ENCODE measurements at regions not wholly inside any gene's neighbourhood (a gene's known extent, or its start where the extent isn't known, plus 50 kb on each side); places are given as distances from the start of the nearest gene placed in this dataset.
"Not testable (repeated sequence)": the region's sequence is repeated elsewhere in the genome, so short reads cannot be mapped to it uniquely, and the experiment has no call there.

DNA sequence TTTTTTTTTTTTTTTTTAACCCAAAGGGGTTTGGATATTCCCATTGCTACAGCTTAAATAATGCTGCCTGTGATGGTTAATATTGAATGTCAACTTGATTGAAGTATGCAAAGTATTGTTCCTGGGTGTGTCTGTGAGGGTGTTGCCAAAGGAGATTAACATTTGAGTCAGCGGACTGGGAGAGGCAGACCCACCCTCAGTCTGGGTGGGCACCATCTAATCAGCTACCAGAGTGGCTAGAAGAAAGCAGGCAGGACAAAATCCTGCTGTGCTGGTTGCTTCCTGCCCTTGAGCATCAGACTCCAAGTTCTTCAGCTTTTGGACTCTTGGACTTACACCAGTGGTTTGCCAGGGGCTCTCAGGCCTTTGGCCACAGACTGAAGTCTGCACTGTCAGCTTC lies 106.8 kb upstream of the RBMS1 start:
- DNase-seq (ENCODE audit: low spot score in 2 of 2); in situ Hi-C loops (cut with MboI; ENCODE audit: low sequenced_read_pairs); H3K27me3 ChIP-seq (ENCODE audit: low read depth); H3K9me3 ChIP-seq; H3K4me3 ChIP-seq; H3K36me3 ChIP-seq (replicated peaks); H3K4me1 ChIP-seq: not testable (repeated sequence)

DNA sequence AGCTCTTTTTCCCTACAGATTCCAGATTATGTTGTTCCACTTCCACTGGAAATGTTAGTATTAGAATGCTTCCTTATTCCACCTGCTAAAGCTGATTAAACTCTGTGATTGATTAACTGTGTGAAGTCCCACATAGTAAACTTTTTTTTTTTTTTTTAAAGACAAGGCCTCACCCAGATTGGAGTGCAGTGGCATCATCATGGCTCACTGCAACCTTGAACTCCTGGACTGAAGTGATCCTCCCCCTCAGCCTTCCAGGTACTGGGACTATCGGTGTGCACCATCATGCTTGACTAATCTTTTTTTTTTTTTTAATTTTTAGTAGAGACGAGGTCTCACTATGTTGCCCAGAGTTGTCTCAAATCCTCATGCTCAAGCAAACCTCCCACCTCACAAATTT lies 108.5 kb upstream of the RBMS1 start:
- in situ Hi-C loops (cut with MboI; ENCODE audit: low sequenced_read_pairs): no loop called here

DNA sequence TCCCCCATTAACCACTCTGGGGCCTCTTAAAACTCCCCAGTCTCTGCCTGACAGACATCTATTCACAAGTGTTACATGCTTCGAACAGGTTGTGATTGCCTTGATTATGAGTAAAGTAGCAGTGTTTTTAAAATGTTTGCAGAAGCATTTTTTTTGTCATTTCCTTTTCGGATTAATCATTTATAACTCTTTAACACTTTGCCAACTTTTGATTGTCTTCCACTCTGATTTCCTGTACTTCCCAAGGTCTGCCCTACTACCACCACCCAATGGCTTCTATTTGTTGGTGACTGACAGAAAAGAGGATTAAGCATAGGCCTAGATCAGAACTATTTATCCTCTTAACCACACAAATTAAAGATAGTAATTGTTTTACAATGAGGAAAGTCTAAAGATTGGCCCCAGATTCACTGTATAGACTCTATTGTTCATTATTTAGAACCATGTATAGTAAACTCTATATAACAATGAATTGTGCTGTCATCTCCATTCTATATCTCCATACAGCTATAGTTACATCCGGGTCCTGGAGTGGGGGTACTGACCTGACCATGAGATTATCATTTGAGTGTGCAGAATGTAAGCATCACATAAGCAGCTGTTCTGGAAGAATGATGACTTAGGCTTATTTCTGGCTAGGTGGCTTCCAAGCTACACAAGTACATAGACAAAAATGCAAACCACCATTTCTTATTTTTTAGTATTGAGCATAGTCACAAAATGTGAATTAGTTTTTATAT lies 110.3 kb upstream of the RBMS1 start:
- in situ Hi-C loops (cut with MboI; ENCODE audit: low sequenced_read_pairs): no loop called here
- H3K27me3 ChIP-seq (ENCODE audit: low read depth): no peaks in the 10 kb centered on the region
- no peak overlapping the region for H3K4me3 ChIP-seq
- no peaks in the 10 kb centered on the region for H3K9me3 ChIP-seq
- no peak for DNase-seq (ENCODE audit: low spot score in 2 of 2)
- no peaks in the 10 kb centered on the region for H3K36me3 ChIP-seq (replicated peaks)
- H3K4me1 ChIP-seq: no peaks in the 10 kb centered on the region

More for the DNA sequence above, 108.5 kb upstream of the RBMS1 start:
- H3K9me3 ChIP-seq: no peaks in the 10 kb centered on the region
- no peak for DNase-seq (ENCODE audit: low spot score in 2 of 2)
- no peaks in the 10 kb centered on the region for H3K4me1 ChIP-seq
- no peaks in the 10 kb centered on the region for H3K27me3 ChIP-seq (ENCODE audit: low read depth)
- no peak overlapping the region for H3K4me3 ChIP-seq
- no peaks in the 10 kb centered on the region for H3K36me3 ChIP-seq (replicated peaks)

DNA sequence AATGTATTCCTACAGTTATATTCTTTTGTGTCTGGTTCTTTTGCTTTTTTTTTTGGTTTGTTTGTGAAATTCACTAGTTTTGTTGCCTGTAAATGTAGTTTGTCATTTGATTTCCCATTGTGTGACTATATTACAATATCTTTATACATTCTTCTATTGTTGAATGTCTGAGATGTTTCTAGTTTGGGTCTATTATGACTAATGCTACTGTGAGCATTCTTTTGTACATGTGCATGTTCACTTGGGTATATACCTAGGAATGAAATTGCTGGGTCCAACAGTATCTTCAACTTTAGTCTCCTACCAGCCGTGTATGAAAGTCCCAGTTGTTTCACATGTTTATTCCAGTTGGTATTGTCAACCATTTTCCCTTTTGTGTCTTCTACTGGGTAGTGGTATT lies 112.7 kb upstream of the RBMS1 start:
- in situ Hi-C loops (cut with MboI; ENCODE audit: low sequenced_read_pairs): no loop called here
- no peaks in the 10 kb centered on the region for H3K27me3 ChIP-seq (ENCODE audit: low read depth)
- no peak overlapping the region for H3K4me3 ChIP-seq
- DNase-seq (ENCODE audit: low spot score in 2 of 2): no peak
- no peaks in the 10 kb centered on the region for H3K36me3 ChIP-seq (replicated peaks)
- H3K4me1 ChIP-seq: no peaks in the 10 kb centered on the region
- no peaks in the 10 kb centered on the region for H3K9me3 ChIP-seq

DNA sequence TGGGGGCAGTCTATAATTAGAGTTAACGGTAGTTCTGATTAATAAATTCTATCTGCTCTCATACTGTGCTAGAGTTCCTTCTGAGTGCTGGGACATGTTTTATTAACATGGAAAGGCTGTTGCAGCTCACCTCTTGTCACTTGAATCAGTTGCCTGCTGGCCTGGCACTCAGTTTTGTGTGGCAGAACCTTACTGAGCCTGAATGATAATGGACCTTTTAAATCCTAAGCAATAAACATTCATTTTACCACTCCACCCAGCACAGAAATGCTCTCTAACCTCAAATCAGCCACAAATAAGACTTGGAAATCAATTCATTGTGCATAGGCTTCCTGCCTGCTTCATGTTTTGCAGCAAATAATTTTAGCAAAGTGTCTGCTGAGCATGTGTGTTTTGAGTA lies 115.0 kb upstream of the RBMS1 start:
- no peaks in the 10 kb centered on the region for H3K27me3 ChIP-seq (ENCODE audit: low read depth)

DNA sequence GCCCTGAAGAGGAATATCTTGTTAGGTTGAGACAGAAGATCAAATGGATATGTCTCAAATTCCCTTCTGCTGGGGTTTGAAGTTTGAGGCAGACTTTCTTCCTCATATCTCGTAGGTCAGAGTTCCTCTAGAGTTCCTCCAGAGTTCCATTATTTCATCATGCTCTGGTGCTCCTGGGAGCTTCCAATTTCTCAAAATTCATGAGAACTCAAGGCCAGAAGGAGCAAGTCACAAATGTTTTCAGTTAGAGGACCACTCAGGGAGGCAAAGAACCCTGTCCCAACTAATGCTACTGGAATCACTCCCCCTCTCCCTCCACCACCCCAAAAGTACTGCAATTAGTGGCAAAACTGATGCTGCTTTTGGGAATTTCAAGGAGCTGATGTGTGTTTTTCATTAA lies 115.7 kb upstream of the RBMS1 start:
- Histone ChIP-seq H3K36me3 (replicated peaks) (no peaks in the 10 kb centered on the region), H3K9me3 (no peaks in the 10 kb centered on the region), H3K4me3 (no peak overlapping the region), H3K4me1 (no peaks in the 10 kb centered on the region), H3K27me3 (ENCODE audit: low read depth) (no peaks in the 10 kb centered on the region)
- in situ Hi-C loops (cut with MboI; ENCODE audit: low sequenced_read_pairs): no loop called here
- no peak for DNase-seq (ENCODE audit: low spot score in 2 of 2)

More for the DNA sequence above, 115.0 kb upstream of the RBMS1 start:
- Histone ChIP-seq H3K9me3 (no peaks in the 10 kb centered on the region), H3K4me1 (no peaks in the 10 kb centered on the region), H3K36me3 (replicated peaks) (no peaks in the 10 kb centered on the region), H3K4me3 (no peak overlapping the region)
- in situ Hi-C loops (cut with MboI; ENCODE audit: low sequenced_read_pairs): no loop called here
- DNase-seq (ENCODE audit: low spot score in 2 of 2): no peak

DNA sequence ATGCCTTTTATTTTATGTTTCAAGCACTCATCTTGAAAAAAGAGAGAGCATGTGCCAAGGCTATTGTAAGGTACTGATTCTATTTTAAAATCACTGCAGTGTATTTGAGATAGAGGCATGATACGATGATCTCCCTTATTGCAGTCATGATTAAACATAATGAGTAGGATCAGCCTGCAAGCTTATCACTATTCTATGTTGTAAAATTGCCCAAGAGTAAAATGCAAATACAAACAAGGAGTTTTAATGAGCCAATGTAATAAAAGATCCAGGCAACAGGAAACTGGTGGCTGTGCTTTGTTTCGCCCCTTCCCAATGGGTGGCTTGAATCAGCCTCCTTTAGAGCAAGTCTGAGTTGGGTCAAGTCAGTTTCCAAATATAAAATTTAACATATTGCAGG lies 116.4 kb upstream of the RBMS1 start:
- DNase-seq (ENCODE audit: low spot score in 2 of 2): no peak
- H3K36me3 ChIP-seq (replicated peaks): no peaks in the 10 kb centered on the region
- in situ Hi-C loops (cut with MboI; ENCODE audit: low sequenced_read_pairs): no loop called here
- H3K27me3 ChIP-seq (ENCODE audit: low read depth): no peaks in the 10 kb centered on the region
- H3K9me3 ChIP-seq: no peaks in the 10 kb centered on the region
- no peak overlapping the region for H3K4me3 ChIP-seq
- no peaks in the 10 kb centered on the region for H3K4me1 ChIP-seq

DNA sequence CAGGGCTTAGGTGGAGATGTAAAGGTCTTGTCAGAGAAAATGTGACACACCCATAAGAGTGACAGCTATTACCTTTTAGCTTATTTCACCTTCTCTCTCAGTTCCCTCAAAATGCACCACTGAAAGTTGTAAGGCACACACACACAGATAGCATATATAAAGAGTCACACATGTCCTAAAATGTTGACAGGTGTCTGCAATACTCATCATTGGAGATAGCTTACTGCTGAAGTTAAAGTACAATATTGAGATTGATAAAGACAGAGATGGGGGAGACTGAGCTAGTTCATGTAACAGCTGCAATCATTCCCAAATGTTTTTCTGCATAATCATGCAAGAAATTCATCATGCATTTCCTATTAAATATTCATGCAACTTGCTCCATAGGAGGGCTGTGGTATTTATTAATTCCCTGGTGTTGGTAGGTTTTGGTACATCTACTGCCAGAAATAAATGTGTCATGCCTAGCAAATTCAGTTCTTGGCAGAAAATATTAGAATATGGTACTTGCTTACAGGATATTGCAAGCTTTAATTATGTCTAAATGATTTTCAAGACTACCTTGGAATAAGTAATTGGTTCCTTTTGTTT lies 118.8 kb upstream of the RBMS1 start:
- Histone ChIP-seq H3K9me3 (no peaks in the 10 kb centered on the region), H3K4me1 (no peaks in the 10 kb centered on the region), H3K36me3 (replicated peaks) (no peaks in the 10 kb centered on the region), H3K4me3 (no peak overlapping the region), H3K27me3 (ENCODE audit: low read depth) (no peaks in the 10 kb centered on the region)
- no peak for DNase-seq (ENCODE audit: low spot score in 2 of 2)
- in situ Hi-C loops (cut with MboI; ENCODE audit: low sequenced_read_pairs): no loop called here

DNA sequence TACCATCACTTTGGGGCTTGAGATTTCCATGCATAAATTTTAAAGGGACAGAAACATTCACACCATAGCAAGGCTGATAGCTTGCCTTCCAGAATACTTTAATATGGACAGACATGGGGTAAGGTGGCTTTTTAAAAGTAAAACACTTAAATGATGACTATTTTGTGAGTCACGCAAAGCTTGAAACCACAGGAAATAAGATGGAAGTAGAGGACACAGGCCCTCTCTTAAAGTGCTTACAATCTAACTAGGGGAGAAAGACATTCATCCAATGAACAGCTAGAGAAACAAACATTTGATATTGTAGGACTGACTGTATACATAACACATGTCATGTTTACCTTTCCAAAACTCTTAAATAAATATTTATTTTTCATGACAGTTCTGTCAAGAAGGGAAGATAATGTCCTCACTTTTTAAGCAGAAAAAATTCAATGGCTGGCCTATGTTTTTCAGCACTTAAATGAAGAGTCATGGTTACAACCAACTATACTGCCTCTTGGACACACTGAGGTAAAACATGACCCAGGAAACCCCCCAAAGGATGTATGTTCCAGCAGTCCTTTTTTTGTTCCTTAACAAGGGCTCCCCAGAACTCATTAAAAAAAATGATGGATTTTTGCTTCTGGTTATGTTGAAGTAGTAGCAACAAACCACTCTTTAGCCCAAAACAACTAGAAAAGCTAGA lies 120.0 kb upstream of the RBMS1 start:
- in situ Hi-C loops (cut with MboI; ENCODE audit: low sequenced_read_pairs): no loop called here
- no peak overlapping the region for H3K4me3 ChIP-seq
- no peaks in the 10 kb centered on the region for H3K36me3 ChIP-seq (replicated peaks)
- no peaks in the 10 kb centered on the region for H3K4me1 ChIP-seq
- DNase-seq (ENCODE audit: low spot score in 2 of 2): no peak
- no peaks in the 10 kb centered on the region for H3K9me3 ChIP-seq
- no peaks in the 10 kb centered on the region for H3K27me3 ChIP-seq (ENCODE audit: low read depth)

DNA sequence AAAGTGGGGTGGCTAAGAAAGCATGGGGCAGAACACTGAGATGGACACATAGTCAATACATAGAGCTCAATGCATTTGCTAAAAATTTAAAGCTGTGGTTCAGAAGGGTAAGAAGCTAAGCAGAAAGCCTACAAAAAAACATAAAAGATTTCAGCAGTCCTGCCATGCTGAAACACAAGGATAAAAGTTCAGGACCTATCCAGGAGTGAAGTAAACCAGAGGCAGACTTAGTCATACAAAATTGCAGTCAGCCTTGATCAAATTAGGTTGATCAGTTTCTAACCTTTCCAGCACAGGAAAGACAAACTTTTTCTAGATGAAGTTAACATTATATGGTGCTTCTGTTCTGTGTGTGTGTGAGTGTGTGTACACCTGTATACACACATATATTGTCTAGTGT lies 120.8 kb upstream of the RBMS1 start:
- H3K4me1 ChIP-seq: no peaks in the 10 kb centered on the region
- DNase-seq (ENCODE audit: low spot score in 2 of 2): no peak
- no peaks in the 10 kb centered on the region for H3K9me3 ChIP-seq
- H3K36me3 ChIP-seq (replicated peaks): no peaks in the 10 kb centered on the region
- H3K4me3 ChIP-seq: no peak overlapping the region
- no peaks in the 10 kb centered on the region for H3K27me3 ChIP-seq (ENCODE audit: low read depth)
- in situ Hi-C loops (cut with MboI; ENCODE audit: low sequenced_read_pairs): no loop called here

DNA sequence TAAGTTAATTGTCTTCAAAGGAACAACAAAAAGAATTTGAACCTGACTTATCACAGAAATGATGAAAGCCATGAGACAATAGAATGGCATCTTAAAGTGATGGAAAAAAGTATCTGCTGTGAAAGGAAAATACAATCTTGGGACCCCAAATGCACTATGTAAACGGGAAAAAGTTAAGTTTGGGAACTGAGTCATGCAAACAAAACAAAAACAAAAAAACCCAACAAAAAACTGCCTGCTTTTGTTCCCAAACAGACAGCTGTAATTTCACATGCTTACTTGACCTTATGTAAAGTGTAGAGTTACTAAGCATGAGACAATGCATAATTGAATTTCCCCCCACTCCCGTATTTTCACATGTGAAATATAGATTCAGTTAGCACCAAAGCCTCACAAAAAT lies 122.1 kb upstream of the RBMS1 start:
- Histone ChIP-seq H3K4me3 (no peak overlapping the region), H3K4me1 (no peaks in the 10 kb centered on the region), H3K27me3 (ENCODE audit: low read depth) (no peaks in the 10 kb centered on the region), H3K9me3 (no peaks in the 10 kb centered on the region), H3K36me3 (replicated peaks) (no peaks in the 10 kb centered on the region)
- DNase-seq (ENCODE audit: low spot score in 2 of 2): no peak
- in situ Hi-C loops (cut with MboI; ENCODE audit: low sequenced_read_pairs): no loop called here

DNA sequence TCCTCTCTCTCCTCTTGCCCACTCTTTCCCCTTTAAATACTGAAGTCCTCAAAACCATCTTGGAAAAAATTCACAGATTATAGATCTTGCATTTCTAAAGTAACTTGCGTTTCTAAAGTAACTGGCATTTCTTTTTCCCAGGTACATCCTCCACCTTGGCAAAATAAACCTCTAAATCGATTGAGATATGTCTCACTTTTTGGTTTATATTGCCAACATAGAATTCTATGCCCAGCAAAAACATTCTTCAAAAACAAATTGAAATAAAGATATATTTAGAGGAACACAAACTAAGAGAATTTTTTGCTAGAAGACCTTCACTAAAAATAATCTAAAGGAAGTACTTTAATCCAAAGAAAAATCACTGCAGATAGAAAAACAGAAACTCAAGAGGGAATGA lies 122.5 kb upstream of the RBMS1 start:
- Histone ChIP-seq H3K4me3 (no peak overlapping the region), H3K9me3 (no peaks in the 10 kb centered on the region), H3K4me1 (no peaks in the 10 kb centered on the region), H3K27me3 (ENCODE audit: low read depth) (no peaks in the 10 kb centered on the region), H3K36me3 (replicated peaks) (no peaks in the 10 kb centered on the region)
- no peak for DNase-seq (ENCODE audit: low spot score in 2 of 2)
- in situ Hi-C loops (cut with MboI; ENCODE audit: low sequenced_read_pairs): no loop called here

DNA sequence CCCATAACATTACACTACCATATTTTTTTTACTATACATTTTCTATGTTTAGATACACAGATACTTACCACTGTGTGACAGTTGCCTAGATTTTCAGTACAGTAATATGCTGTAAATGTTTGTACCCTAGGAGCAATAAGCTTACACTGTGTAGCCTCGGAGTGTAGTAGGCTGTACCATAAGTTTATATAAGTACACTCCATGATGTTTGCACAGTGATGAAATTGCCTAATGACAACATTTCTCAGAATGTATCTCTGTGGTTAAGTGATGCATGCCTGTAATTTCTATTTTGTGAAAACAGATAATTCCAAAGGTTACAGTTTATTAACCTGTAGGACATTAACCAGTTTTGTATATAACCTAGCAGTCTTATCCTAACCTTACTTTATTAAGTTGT lies 128.1 kb upstream of the RBMS1 start:
- no peaks in the 10 kb centered on the region for H3K9me3 ChIP-seq
- H3K36me3 ChIP-seq (replicated peaks): no peaks in the 10 kb centered on the region
- in situ Hi-C loops (cut with MboI; ENCODE audit: low sequenced_read_pairs): no loop called here
- no peaks in the 10 kb centered on the region for H3K27me3 ChIP-seq (ENCODE audit: low read depth)
- no peak for DNase-seq (ENCODE audit: low spot score in 2 of 2)
- no peak overlapping the region for H3K4me3 ChIP-seq
- H3K4me1 ChIP-seq: no peaks in the 10 kb centered on the region

DNA sequence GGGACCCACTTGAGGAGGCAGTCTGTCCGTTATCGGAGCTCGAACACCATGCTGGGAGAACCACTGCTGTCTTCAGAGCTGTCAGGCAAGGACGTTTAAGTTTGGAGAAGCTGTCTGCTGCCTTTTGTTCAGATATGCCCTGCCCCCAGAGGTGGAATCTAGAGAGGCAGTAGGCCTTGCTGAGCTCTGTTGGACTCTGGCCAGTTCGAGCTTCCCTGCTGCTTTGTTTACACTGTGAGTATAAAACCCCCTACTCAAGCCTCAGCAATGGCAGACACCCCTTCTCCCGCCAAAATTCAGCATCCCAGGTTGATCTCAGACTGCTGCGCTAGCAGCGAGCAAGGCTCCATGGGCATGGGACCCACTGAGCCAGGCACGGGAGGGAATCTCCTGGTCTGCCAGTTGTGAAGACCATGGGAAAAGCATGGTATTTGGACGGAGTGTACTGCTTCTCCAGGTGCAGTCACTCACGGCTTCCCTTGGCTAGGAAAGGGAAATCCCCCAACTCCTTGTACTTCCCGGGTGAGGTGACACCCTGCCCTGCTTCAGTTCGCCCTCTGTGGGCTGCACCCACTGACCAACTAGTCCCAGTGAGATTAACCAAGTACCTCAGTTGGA lies 134.5 kb upstream of the RBMS1 start:
- in situ Hi-C loops (cut with MboI; ENCODE audit: low sequenced_read_pairs); H3K4me1 ChIP-seq: not testable (repeated sequence)

More for the DNA sequence above, 134.5 kb upstream of the RBMS1 start:
- not testable (repeated sequence) for H3K36me3 ChIP-seq (replicated peaks); H3K9me3 ChIP-seq; H3K4me3 ChIP-seq; H3K27me3 ChIP-seq (ENCODE audit: low read depth)
- peak in 1 of 2 experiments; percentile 29 for DNase-seq (ENCODE audit: low spot score in 2 of 2)

Data from HAP-1 (cell line).